ENCODE measurements at regions not wholly inside any gene's neighbourhood (a gene's known extent, or its start where the extent isn't known, plus 50 kb on each side); places are given as distances from the start of the nearest gene placed in this dataset.

- H3K36me3 ChIP-seq (replicated peaks in 1 of 2; ENCODE audit: control insufficient read depth in 1 of 2, insufficient read depth in 2 of 2, low read length in 1 of 2), result no peaks in the 10 kb centered on the region
- DNase-seq, result no peak
- H3K79me2 ChIP-seq (ENCODE audit: insufficient read depth), result no peaks in the 10 kb centered on the region
- H3F3A ChIP-seq (replicated peaks; ENCODE audit: insufficient read depth), result no peaks in the 10 kb centered on the region
- H3K9ac ChIP-seq, result no peak overlapping the region
- POLR2A ChIA-PET, result no interaction called here
- no peaks in the 10 kb centered on the region for H3K9me3 ChIP-seq
- H3K4me1 ChIP-seq (ENCODE audit: control insufficient read depth in 1 of 2, insufficient read depth in 2 of 2, low read depth in 1 of 2, low read length in 1 of 2), result peaks cover 0 to 8% of the 10 kb centered on the region in 2 experiments; a peak in 1 of 4 replicates
- H4K20me1 ChIP-seq (ENCODE audit: insufficient read depth), result no peaks in the 10 kb centered on the region
- no peaks in the 10 kb centered on the region for H3K9me2 ChIP-seq
- H3K27me3 ChIP-seq (ENCODE audit: insufficient read depth), result no peaks in the 10 kb centered on the region
- H3K4me2 ChIP-seq, result no peak overlapping the region
- no peak overlapping the region for H3K27ac ChIP-seq (ENCODE audit: low read depth in 2 of 2, low read length in 1 of 2)
- H3K4me3 ChIP-seq (ENCODE audit: low read depth in 2 of 2, low read length in 1 of 2), result no peak overlapping the region
- H2AFZ ChIP-seq (ENCODE audit: low read depth), result no peak overlapping the region
- WGBS (ENCODE audit: low lambda C conversion rate), result 41% methylated on average over 4 of the region's 4 CpGs
- CTCF ChIA-PET, result no interaction called here
- TF ChIP-seq RXRA (IDR thresholded peaks at IDR 0.05; ENCODE audit: borderline replicate concordance, low read depth) (no peak), FOXJ3 (CRISPR knock-in tag; IDR thresholded peaks at IDR 0.05) (no peak), GATA2 (CRISPR knock-in tag; IDR thresholded peaks at IDR 0.05) (no peak), RFX5 (IDR thresholded peaks at IDR 0.05; ENCODE audit: low read length) (no peak), TCF12 (IDR thresholded peaks at IDR 0.05) (no peak), RAD21 (IDR thresholded peaks at IDR 0.05; ENCODE audit: low read length) (no peak), MXI1 (IDR thresholded peaks at IDR 0.05; ENCODE audit: low read depth, low read length) (no peak), POLR2AphosphoS5 (IDR thresholded peaks at IDR 0.05; ENCODE audit: low read depth, low read length) (no peak), CHD2 (IDR thresholded peaks at IDR 0.05; ENCODE audit: low read length, partially characterized antibody) (no peak), GABPA (IDR thresholded peaks at IDR 0.05; ENCODE audit: low read depth) (no peak), ZBTB33 (IDR thresholded peaks at IDR 0.05; ENCODE audit: borderline replicate concordance, low read depth) (no peak)
These were observed 105.7 kb upstream of the SLC14A2 start for GRCh38 chr18:45509535-45509934.

GRCh38 chr18:45510656-45511055 is 104.6 kb upstream of the SLC14A2 start:
- H3K4me1 ChIP-seq (ENCODE audit: control insufficient read depth in 1 of 2, insufficient read depth in 2 of 2, low read depth in 1 of 2, low read length in 1 of 2), result peaks cover 0 to 8% of the 10 kb centered on the region in 2 experiments; a peak in 1 of 4 replicates
- no peaks in the 10 kb centered on the region for H3K27me3 ChIP-seq (ENCODE audit: insufficient read depth)
- peak overlapping the region in 1 of 2 experiments; percentile 6; a peak in 1 of 4 replicates for H3K27ac ChIP-seq (ENCODE audit: low read depth in 2 of 2, low read length in 1 of 2)
- H3K9me2 ChIP-seq, result no peaks in the 10 kb centered on the region
- H3K9me3 ChIP-seq, result no peaks in the 10 kb centered on the region
- ChIA-PET CTCF (no interaction called here), POLR2A (no interaction called here)
- DNase-seq, result no peak
- H3K36me3 ChIP-seq (replicated peaks in 1 of 2; ENCODE audit: control insufficient read depth in 1 of 2, insufficient read depth in 2 of 2, low read length in 1 of 2), result no peaks in the 10 kb centered on the region
- no peak for TF ChIP-seq RAD21 (IDR thresholded peaks at IDR 0.05; ENCODE audit: low read length)
- no peak for TF ChIP-seq FOXJ3 (CRISPR knock-in tag; IDR thresholded peaks at IDR 0.05)
- no peak for TF ChIP-seq SMC3 (IDR thresholded peaks at IDR 0.05; ENCODE audit: low read depth, low read length)
- no peak for TF ChIP-seq USF1 (IDR thresholded peaks at IDR 0.05; ENCODE audit: borderline replicate concordance, low read depth)
- TF ChIP-seq NFIC (IDR thresholded peaks at IDR 0.05; ENCODE audit: borderline replicate concordance), result no peak
- TF ChIP-seq IRF3 (IDR thresholded peaks at IDR 0.05; ENCODE audit: low read depth, low read length), result no peak
- TF ChIP-seq EZH2phosphoT487 (IDR thresholded peaks at IDR 0.05; ENCODE audit: borderline replicate concordance, low read depth), result no peak
- no peak for TF ChIP-seq EP300 (IDR thresholded peaks at IDR 0.05; ENCODE audit: borderline replicate concordance in 1 of 2, low read depth in 1 of 2, low read length in 1 of 2)
- TF ChIP-seq CHD2 (IDR thresholded peaks at IDR 0.05; ENCODE audit: low read length, partially characterized antibody), result no peak
- no peak overlapping the region for H2AFZ ChIP-seq (ENCODE audit: low read depth)
- H3K4me2 ChIP-seq, result no peak overlapping the region
- no peaks in the 10 kb centered on the region for H3F3A ChIP-seq (replicated peaks; ENCODE audit: insufficient read depth)
- no peaks in the 10 kb centered on the region for H4K20me1 ChIP-seq (ENCODE audit: insufficient read depth)
- 43% methylated on average over 2 of the region's 3 CpGs for WGBS (ENCODE audit: low lambda C conversion rate)
- H3K4me3 ChIP-seq (ENCODE audit: low read depth in 2 of 2, low read length in 1 of 2), result no peak overlapping the region
- H3K9ac ChIP-seq, result no peak overlapping the region
- no peaks in the 10 kb centered on the region for H3K79me2 ChIP-seq (ENCODE audit: insufficient read depth)

Measured in SK-N-SH (cell line).